Spleen (tissue), 11 donors: ENCODE measurements at regions not wholly inside any gene's neighbourhood (a gene's known extent, or its start where the extent isn't known, plus 50 kb on each side); places are given as distances from the start of the nearest gene placed in this dataset.

ENCODE experiments used
- DNase-seq: peaks from one replicate; pipeline ENCODE4 v3.0.0-alpha.2; 2020
- H3K27ac ChIP-seq, 8 donors: fragments of 200-600 bp; sonication (generic) in 7 of 8; 1 replicate in 4 of 8; 2 replicates in 4 of 8; pipeline versions ENCODE4 v1.5.0 to v1.8.0; 2016 to 2021; ENCODE audit warnings: inconsistent platforms in 4 of 8, mild to moderate bottlenecking in 4 of 8, moderate library complexity in 1 of 8
- H3K27me3 ChIP-seq, 7 donors: fragments of 200-600 bp; sonication (generic) in 6 of 7; replicated peaks in 1 of 7; 1 replicate in 4 of 7; 2 replicates in 3 of 7; pipeline versions ENCODE4 v1.5.0 to v1.8.0; 2016 to 2021; ENCODE audit warnings: inconsistent platforms in 3 of 7, mild to moderate bottlenecking in 1 of 7
- H3K36me3 ChIP-seq, 6 donors: fragments of 200-600 bp; sonication (generic) in 5 of 6; 1 replicate in 4 of 6; 2 replicates in 2 of 6; pipeline versions ENCODE4 v1.5.0 to v1.8.0; 2016 to 2021; ENCODE audit warnings: inconsistent platforms in 2 of 6
- H3K4me1 ChIP-seq, 6 donors: fragments of 200-600 bp; sonication (generic) in 5 of 6; 1 replicate in 3 of 6; 2 replicates in 3 of 6; pipeline versions ENCODE4 v1.5.0 to v1.8.0; 2016 to 2021; ENCODE audit warnings: inconsistent platforms in 3 of 6
- H3K4me3 ChIP-seq, 8 donors: fragments of 200-600 bp; sonication (generic) in 7 of 8; 1 replicate in 4 of 8; 2 replicates in 4 of 8; pipeline versions ENCODE4 v1.5.0 to v1.8.0; 2016 to 2021; ENCODE audit warnings: inconsistent platforms in 4 of 8, mild to moderate bottlenecking in 4 of 8, moderate library complexity in 2 of 8
- H3K9me3 ChIP-seq, 8 donors: fragments of 200-600 bp; sonication (generic) in 7 of 8; 1 replicate in 4 of 8; 2 replicates in 4 of 8; pipeline versions ENCODE4 v1.5.0 to v1.8.0; 2016 to 2021; ENCODE audit warnings: inconsistent platforms in 4 of 8
- CTCF ChIP-seq, 11 experiments: fragments of 200-600 bp in 7 of 11; fragments of 450-650 bp in 4 of 11; sonication (generic) in 4 of 11; IDR thresholded peaks in 8 of 11; conservative IDR thresholded peaks in 3 of 11; 1 replicate in 7 of 11; 2 replicates in 4 of 11; pipeline versions ENCODE4 v1.4.0 to v1.8.0; 2016 to 2021; ENCODE audit warnings: antibody characterized with exemption in 11 of 11, inconsistent platforms in 4 of 11, mild to moderate bottlenecking in 1 of 11
- POLR2A ChIP-seq, 3 donors: fragments of 450-650 bp; IDR thresholded peaks; one replicate each; pipeline ENCODE4 v1.5.1; 2017; ENCODE audit warnings: antibody characterized with exemption in 3 of 3, mild to moderate bottlenecking in 1 of 3
- POLR2AphosphoS5 ChIP-seq, 3 donors: sonication (generic); formaldehyde crosslinking; IDR thresholded peaks; one replicate each; pipeline ENCODE4 v1.5.1; 2017; ENCODE audit warnings: antibody characterized with exemption in 3 of 3
- WGBS, 5 donors: extraction: QIAGEN DNeasy Blood & Tissue Kit in 3 of 5; methylation state at CpG; one replicate each; pipeline versions ENCODE4 v1.1.5 to v1.1.7; 2013 to 2018; 5-methylcytosine and 5-hydroxymethylcytosine counted together
- intact Hi-C: fragments of 100-400 bp; cut with DNase I; formaldehyde crosslinking; loops from one replicate; pipeline ENCODE4 v1.15.0; 2023; ENCODE audit warnings: low total_unique reads
- donor health status: healthy with polysubstance abuse.
- donor health status: DM: no; HTN: no; CAD: no; lungs with moderate emphysema.
- donor health status: DM: no; HTN: no; CAD: no.
- donor health status: Bipolar disorder and iron deficiency.
- donor health status: healthy.
- donor health status: DM: no; HTN: no; CAD: no.
- donor health status: DM: yes; HTN: yes; CAD: no.

GRCh38 chr10:62960416-62960815 is 144.2 kb upstream of the EGR2 start:
- H3K4me1 ChIP-seq, result no peaks in the 10 kb centered on the region
- no peak overlapping the region for H3K4me3 ChIP-seq
- H3K27ac ChIP-seq, result no peak overlapping the region
- H3K27me3 ChIP-seq, result peaks cover 0 to 3% (median 0%) of the 10 kb centered on the region in 7 donors
- H3K36me3 ChIP-seq, result no peaks in the 10 kb centered on the region
- intact Hi-C loops, result no loop called here
- peaks cover 0 to 10% (median 0%) of the 10 kb centered on the region in 8 donors for H3K9me3 ChIP-seq
- 90 to 97% (median 92%) methylated on average over 9 of the region's 9 CpGs for WGBS, 5 donors
- no peak for DNase-seq
- TF ChIP-seq CTCF (IDR thresholded peaks at IDR 0.05 in 8 of 11, conservative IDR thresholded peaks at IDR 0.05 in 3 of 11) (no peak), POLR2AphosphoS5 (IDR thresholded peaks at IDR 0.05) (no peak), POLR2A (IDR thresholded peaks at IDR 0.05) (no peak)

- peaks cover 0 to 10% (median 0%) of the 10 kb centered on the region in 8 donors for H3K9me3 ChIP-seq
- WGBS, 5 donors, result 66 to 70% (median 69%) methylated on average over 5 of the region's 5 CpGs
- H3K4me3 ChIP-seq, result no peak overlapping the region
- TF ChIP-seq POLR2A (IDR thresholded peaks at IDR 0.05) (no peak), CTCF (IDR thresholded peaks at IDR 0.05 in 8 of 11, conservative IDR thresholded peaks at IDR 0.05 in 3 of 11) (no peak), POLR2AphosphoS5 (IDR thresholded peaks at IDR 0.05) (no peak)
- intact Hi-C loops, result no loop called here
- H3K4me1 ChIP-seq, result no peaks in the 10 kb centered on the region
- peaks cover 0 to 3% (median 0%) of the 10 kb centered on the region in 7 donors for H3K27me3 ChIP-seq
- no peak overlapping the region for H3K27ac ChIP-seq
- DNase-seq, result no peak
- H3K36me3 ChIP-seq, result no peaks in the 10 kb centered on the region
These were observed 143.4 kb upstream of the EGR2 start for GRCh38 chr10:62959553-62959952.

- no peaks in the 10 kb centered on the region for H3K4me1 ChIP-seq
- peaks cover 0 to 3% (median 0%) of the 10 kb centered on the region in 7 donors for H3K27me3 ChIP-seq
- H3K4me3 ChIP-seq, result no peak overlapping the region
- no peak overlapping the region for H3K27ac ChIP-seq
- TF ChIP-seq POLR2A (IDR thresholded peaks at IDR 0.05), result no peak
- TF ChIP-seq CTCF (IDR thresholded peaks at IDR 0.05 in 8 of 11, conservative IDR thresholded peaks at IDR 0.05 in 3 of 11), result no peak
- no peak for TF ChIP-seq POLR2AphosphoS5 (IDR thresholded peaks at IDR 0.05)
- WGBS, 5 donors, result 79 to 100% (median 94%) methylated on average over 1 of the region's 1 CpG
- H3K36me3 ChIP-seq, result no peaks in the 10 kb centered on the region
- H3K9me3 ChIP-seq, result peaks cover 0 to 10% (median 0%) of the 10 kb centered on the region in 8 donors
- intact Hi-C loops, result no loop called here
- DNase-seq, result no peak
These were observed 142.8 kb upstream of the EGR2 start for GRCh38 chr10:62958980-62959379.

- no peaks in the 10 kb centered on the region for H3K4me1 ChIP-seq
- no peak overlapping the region for H3K27ac ChIP-seq
- H3K27me3 ChIP-seq, result peaks cover 0 to 3% (median 0%) of the 10 kb centered on the region in 7 donors
- H3K36me3 ChIP-seq, result no peaks in the 10 kb centered on the region
- H3K9me3 ChIP-seq, result peaks cover 0 to 5% (median 0%) of the 10 kb centered on the region in 8 donors
- WGBS, 5 donors, result 84 to 95% (median 91%) methylated on average over 3 of the region's 3 CpGs
- no peak overlapping the region for H3K4me3 ChIP-seq
- no peak for DNase-seq
- intact Hi-C loops, result no loop called here
- TF ChIP-seq CTCF (IDR thresholded peaks at IDR 0.05 in 8 of 11, conservative IDR thresholded peaks at IDR 0.05 in 3 of 11), result no peak
These were observed 130.1 kb upstream of the EGR2 start for GRCh38 chr10:62946278-62946677.
